H1 (cell line): ENCODE measurements at regions not wholly inside any gene's neighbourhood (a gene's known extent, or its start where the extent isn't known, plus 50 kb on each side); places are given as distances from the start of the nearest gene placed in this dataset.

Experiments
- CTCF ChIA-PET: fragments of 300-600 bp; sonication (Branson Sonifier 250); formaldehyde crosslinking; loops from one replicate; lab custom pipeline; 2021; ENCODE audit not compliant: partially characterized antibody; lab: Charles Lee
- POLR2A ChIA-PET: fragments of 300-600 bp; sonication (Branson Sonifier 250); formaldehyde crosslinking; loops from one replicate; lab custom pipeline; 2021; ENCODE audit warnings: inconsistent platforms; ENCODE audit not compliant: partially characterized antibody; lab: Charles Lee
- DNase-seq, 2 experiments: peaks; one replicate each; pipeline versions ENCODE4 v3.0.0 to v3.0.0-alpha.2; 2010 to 2022; ENCODE audit warnings: low spot score in 2 of 2, low read depth in 1 of 2, mixed read lengths in 1 of 2
- FAIRE-seq: peaks from 2 replicates; lab custom pipeline; 2011; peaks lifted over from hg19 to GRCh38; lab: Jason Lieb, UNC
- H2AFZ ChIP-seq: 2 replicates; pipeline ENCODE4 v1.8.1; 2012; ENCODE audit warnings: low read length, inconsistent platforms
- H2AK5ac ChIP-seq: 2 replicates; pipeline ENCODE4 v1.6.1; 2013; ENCODE audit warnings: low read depth, low read length
- H2BK120ac ChIP-seq: replicated peaks from 2 replicates; pipeline ENCODE3; 2013; ENCODE audit warnings: low read depth, low read length, inconsistent platforms
- H2BK12ac ChIP-seq: 2 replicates; pipeline ENCODE4 v1.6.1; 2013; ENCODE audit warnings: low read depth, low read length
- H2BK15ac ChIP-seq: 2 replicates; pipeline ENCODE4 v1.6.1; 2013; ENCODE audit warnings: low read length
- H2BK20ac ChIP-seq: 2 replicates; pipeline ENCODE4 v1.6.1; 2013; ENCODE audit warnings: low read length
- H2BK5ac ChIP-seq: 2 replicates; pipeline ENCODE4 v1.6.1; 2013; ENCODE audit warnings: low read depth, low read length
- H3K14ac ChIP-seq: 2 replicates; pipeline ENCODE4 v1.6.1; 2013; ENCODE audit warnings: inconsistent platforms; ENCODE audit not compliant: insufficient read length
- H3K18ac ChIP-seq: 2 replicates; pipeline ENCODE4 v1.6.1; 2013; ENCODE audit warnings: low read length; ENCODE audit errors: extremely low read depth
- H3K23ac ChIP-seq: 2 replicates; pipeline ENCODE4 v1.6.1; 2013; ENCODE audit warnings: inconsistent platforms; ENCODE audit not compliant: insufficient read length
- H3K23me2 ChIP-seq: 2 replicates; pipeline ENCODE4 v1.6.1; 2013; ENCODE audit warnings: low read depth, low read length
- H3K27ac ChIP-seq: 2 replicates; pipeline ENCODE4 v1.6.1; 2011; ENCODE audit warnings: low read depth, low read length, inconsistent platforms
- H3K27me3 ChIP-seq, 4 experiments: replicated peaks in 1 of 4; 1 replicate in 1 of 4; 2 replicates in 3 of 4; pipeline versions ENCODE4 v1.6.1 to v1.8.1; 2011 to 2013; ENCODE audit warnings: low read length in 3 of 4, mild to moderate bottlenecking in 3 of 4, inconsistent platforms in 2 of 4, mixed read lengths in 2 of 4, moderate library complexity in 1 of 4; ENCODE audit not compliant: control insufficient read depth in 3 of 4, insufficient read depth in 3 of 4; ENCODE audit errors: extremely low read depth in 1 of 4
- H3K36me3 ChIP-seq, 4 experiments: 2 replicates each; pipeline versions ENCODE4 v1.6.1 to v1.8.1; 2011 to 2013; ENCODE audit warnings: mild to moderate bottlenecking in 4 of 4, low read length in 3 of 4, moderate library complexity in 2 of 4, control low read depth in 1 of 4, inconsistent platforms in 1 of 4; ENCODE audit not compliant: insufficient read depth in 4 of 4, control insufficient read depth in 2 of 4
- H3K4ac ChIP-seq: replicated peaks from 2 replicates; pipeline ENCODE3; 2013; ENCODE audit warnings: low read length, low read depth, mixed read lengths, inconsistent platforms; ENCODE audit not compliant: insufficient read length
- H3K4me1 ChIP-seq, 4 experiments: replicated peaks in 1 of 4; 1 replicate in 1 of 4; 2 replicates in 3 of 4; pipeline versions ENCODE4 v1.6.1 to v1.8.1; 2011 to 2013; ENCODE audit warnings: low read length in 3 of 4, inconsistent platforms in 2 of 4, mixed read lengths in 1 of 4; ENCODE audit not compliant: insufficient read depth in 4 of 4, control insufficient read depth in 3 of 4
- H3K4me2 ChIP-seq, 2 experiments: 2 replicates each; pipeline versions ENCODE4 v1.6.1 to v1.8.1; 2011 to 2013; ENCODE audit warnings: low read depth in 2 of 2, low read length in 2 of 2, control low read depth in 1 of 2, inconsistent platforms in 1 of 2, mild to moderate bottlenecking in 1 of 2; ENCODE audit not compliant: insufficient read depth in 1 of 2
- H3K4me3 ChIP-seq, 4 experiments: fragments of 200-600, 300-600 bp in 1 of 4; sonication (generic), shearing (Covaris generic), sonication (Bioruptor Twin) in 1 of 4; 2 replicates each; pipeline versions ENCODE4 v1.5.1 to v1.8.1; 2011 to 2016; ENCODE audit warnings: low read length in 4 of 4, low read depth in 3 of 4, control low read depth in 2 of 4, inconsistent platforms in 2 of 4, mild to moderate bottlenecking in 2 of 4, mixed read lengths in 1 of 4, moderate library complexity in 1 of 4; ENCODE audit not compliant: insufficient read depth in 2 of 4; ENCODE audit errors: extremely low read depth in 1 of 4
- H3K56ac ChIP-seq: replicated peaks from 2 replicates; pipeline ENCODE3; 2013; ENCODE audit warnings: low read depth, mild to moderate bottlenecking, mixed read lengths, low read length, inconsistent platforms; ENCODE audit not compliant: insufficient read length
- H3K79me1 ChIP-seq: 2 replicates; pipeline ENCODE4 v1.6.1; 2013; ENCODE audit warnings: low read depth, low read length, control low read depth
- H3K79me2 ChIP-seq, 2 experiments: 2 replicates each; pipeline versions ENCODE4 v1.6.1 to v1.8.1; 2012 to 2013; ENCODE audit warnings: low read length in 2 of 2, mild to moderate bottlenecking in 2 of 2, inconsistent platforms in 1 of 2; ENCODE audit not compliant: insufficient read depth in 2 of 2, control insufficient read depth in 1 of 2
- H3K9ac ChIP-seq, 4 experiments: replicated peaks in 1 of 4; 1 replicate in 1 of 4; 2 replicates in 3 of 4; pipeline versions ENCODE4 v1.6.1 to v1.8.1; 2011 to 2013; ENCODE audit warnings: low read depth in 3 of 4, low read length in 3 of 4, control low read depth in 2 of 4, mild to moderate bottlenecking in 2 of 4, moderate library complexity in 2 of 4, inconsistent platforms in 1 of 4; ENCODE audit errors: extremely low read depth in 1 of 4
- H3K9me3 ChIP-seq, 2 experiments: 2 replicates each; pipeline versions ENCODE4 v1.6.1 to v1.8.1; 2012 to 2013; ENCODE audit warnings: mild to moderate bottlenecking in 2 of 2, moderate library complexity in 2 of 2, control low read depth in 1 of 2, inconsistent platforms in 1 of 2, low read depth in 1 of 2, low read length in 1 of 2, mixed read lengths in 1 of 2; ENCODE audit not compliant: insufficient read depth in 2 of 2
- H4K20me1 ChIP-seq, 2 experiments: replicated peaks in 1 of 2; 2 replicates each; pipeline versions ENCODE3 to v1.8.1; 2011 to 2013; ENCODE audit warnings: inconsistent platforms in 2 of 2, low read length in 2 of 2, mild to moderate bottlenecking in 1 of 2; ENCODE audit not compliant: insufficient read depth in 2 of 2, control insufficient read depth in 1 of 2
- H4K5ac ChIP-seq: 2 replicates; pipeline ENCODE4 v1.6.1; 2013; ENCODE audit warnings: low read length, low read depth, mixed read lengths, inconsistent platforms; ENCODE audit not compliant: insufficient read length
- H4K8ac ChIP-seq: 2 replicates; pipeline ENCODE4 v1.8.0; 2013; ENCODE audit warnings: mild to moderate bottlenecking, moderate library complexity, low read length, inconsistent platforms; ENCODE audit not compliant: insufficient read depth; ENCODE audit errors: extremely low read depth
- H4K91ac ChIP-seq: replicated peaks from 2 replicates; pipeline ENCODE3; 2013; ENCODE audit warnings: low read length, mixed read lengths, inconsistent platforms; ENCODE audit not compliant: insufficient read length
- ATF3 ChIP-seq: IDR thresholded peaks from 2 replicates; pipeline ENCODE4 v1.6.1; 2011; ENCODE audit warnings: low read depth, mild to moderate bottlenecking, low read length; ENCODE audit not compliant: insufficient read depth
- JUND ChIP-seq: IDR thresholded peaks from 2 replicates; pipeline ENCODE4 v1.6.1; 2011; ENCODE audit warnings: mild to moderate bottlenecking, improper control_type of control experiment, low read length
- SIX5 ChIP-seq: IDR thresholded peaks from 2 replicates; pipeline ENCODE4 v1.6.1; 2011; ENCODE audit warnings: mild to moderate bottlenecking, low read depth, low read length

GRCh38 chr1:98147280-98147679 is 226.4 kb upstream of the DPYD start:
- H4K20me1 ChIP-seq: no peaks in the 10 kb centered on the region
- no peaks in the 10 kb centered on the region for H3K79me2 ChIP-seq
- no peak overlapping the region for H2BK15ac ChIP-seq
- no peak overlapping the region for H4K8ac ChIP-seq
- H2BK120ac ChIP-seq: no peak overlapping the region
- H2AFZ ChIP-seq: no peak overlapping the region
- H3K18ac ChIP-seq: no peak overlapping the region
- H3K9ac ChIP-seq: no peak overlapping the region
- FAIRE-seq (no peak), DNase-seq (no peak)
- H3K56ac ChIP-seq: no peak overlapping the region
- no peaks in the 10 kb centered on the region for H3K23me2 ChIP-seq
- no peak overlapping the region for H4K5ac ChIP-seq
- no peak overlapping the region for H2AK5ac ChIP-seq
- H3K9me3 ChIP-seq: no peaks in the 10 kb centered on the region
- H3K79me1 ChIP-seq: no peaks in the 10 kb centered on the region
- H3K27ac ChIP-seq: no peak overlapping the region
- no peak overlapping the region for H2BK20ac ChIP-seq
- no peak overlapping the region for H3K23ac ChIP-seq
- CTCF ChIA-PET: no interaction called here
- H4K91ac ChIP-seq: no peak overlapping the region
- no peaks in the 10 kb centered on the region for H3K4me1 ChIP-seq
- H3K36me3 ChIP-seq: no peaks in the 10 kb centered on the region
- H2BK12ac ChIP-seq: no peak overlapping the region
- H3K4me3 ChIP-seq: no peak overlapping the region
- no peak overlapping the region for H2BK5ac ChIP-seq
- no peak overlapping the region for H3K14ac ChIP-seq
- no peak for TF ChIP-seq ATF3
- TF ChIP-seq SIX5: no peak
- TF ChIP-seq JUND: no peak
- TF ChIP-seq, all 59 proteins: peak for 0
- Histone ChIP-seq H3K27me3 (no peaks in the 10 kb centered on the region), H3K4ac (no peak overlapping the region), H3K4me2 (no peak overlapping the region)
- POLR2A ChIA-PET: no interaction called here
